OCI-LY1 (cell line): ENCODE measurements at regions not wholly inside any gene's neighbourhood (a gene's known extent, or its start where the extent isn't known, plus 50 kb on each side); places are given as distances from the start of the nearest gene placed in this dataset.

Experiments
- EZH2 ChIP-seq: fragments of 200-600 bp; sonication (generic), shearing (Covaris generic); IDR thresholded peaks from 2 replicates; pipeline ENCODE4 v1.8.0; 2017; ENCODE audit warnings: borderline replicate concordance, mixed run types, mild to moderate bottlenecking, antibody characterized with exemption, low read length, moderate library complexity, mixed read lengths
- TF ChIP-seq, protein P1 (sequence below): fragments of 200-600 bp; sonication (generic), shearing (Covaris generic); IDR thresholded peaks from 2 replicates; pipeline ENCODE4 v1.5.1; 2017; ENCODE audit warnings: mild to moderate bottlenecking, antibody characterized with exemption, low read length, moderate library complexity, mixed read lengths

DNA sequence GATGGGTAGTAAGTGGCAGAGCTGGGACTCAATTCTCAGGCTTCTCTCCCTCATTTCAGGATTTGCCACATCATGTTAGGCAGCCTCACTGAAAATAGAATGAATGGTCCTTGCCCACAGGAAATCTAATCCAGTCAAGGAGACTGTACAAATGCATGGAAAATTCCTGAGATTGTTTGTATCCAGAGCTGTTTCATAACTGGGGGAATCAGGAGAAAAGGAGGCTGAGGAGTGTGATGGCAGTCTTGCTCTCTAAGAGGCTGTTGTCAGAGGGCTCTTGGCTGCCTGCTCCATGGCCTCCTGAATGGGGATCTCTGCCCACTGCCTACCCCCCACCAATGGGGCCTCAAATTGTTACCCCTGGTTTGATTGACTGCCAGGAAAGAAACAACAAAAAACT is 141.9 kb upstream of the TNR start:
- TF ChIP-seq, protein P1, sequence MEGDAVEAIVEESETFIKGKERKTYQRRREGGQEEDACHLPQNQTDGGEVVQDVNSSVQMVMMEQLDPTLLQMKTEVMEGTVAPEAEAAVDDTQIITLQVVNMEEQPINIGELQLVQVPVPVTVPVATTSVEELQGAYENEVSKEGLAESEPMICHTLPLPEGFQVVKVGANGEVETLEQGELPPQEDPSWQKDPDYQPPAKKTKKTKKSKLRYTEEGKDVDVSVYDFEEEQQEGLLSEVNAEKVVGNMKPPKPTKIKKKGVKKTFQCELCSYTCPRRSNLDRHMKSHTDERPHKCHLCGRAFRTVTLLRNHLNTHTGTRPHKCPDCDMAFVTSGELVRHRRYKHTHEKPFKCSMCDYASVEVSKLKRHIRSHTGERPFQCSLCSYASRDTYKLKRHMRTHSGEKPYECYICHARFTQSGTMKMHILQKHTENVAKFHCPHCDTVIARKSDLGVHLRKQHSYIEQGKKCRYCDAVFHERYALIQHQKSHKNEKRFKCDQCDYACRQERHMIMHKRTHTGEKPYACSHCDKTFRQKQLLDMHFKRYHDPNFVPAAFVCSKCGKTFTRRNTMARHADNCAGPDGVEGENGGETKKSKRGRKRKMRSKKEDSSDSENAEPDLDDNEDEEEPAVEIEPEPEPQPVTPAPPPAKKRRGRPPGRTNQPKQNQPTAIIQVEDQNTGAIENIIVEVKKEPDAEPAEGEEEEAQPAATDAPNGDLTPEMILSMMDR: no peak
- no peak for TF ChIP-seq EZH2
